WTC11 (cell line): ENCODE measurements at regions not wholly inside any gene's neighbourhood (a gene's known extent, or its start where the extent isn't known, plus 50 kb on each side); places are given as distances from the start of the nearest gene placed in this dataset.

Experiments used
- ATF3 ChIP-seq: sonication (generic); formaldehyde crosslinking; conservative IDR thresholded peaks from 2 replicates; pipeline ENCODE4 v1.8.1; 2022; ENCODE audit warnings: mild to moderate bottlenecking, missing genetic modification reagents
- ATF6 ChIP-seq: sonication (generic); formaldehyde crosslinking; IDR thresholded peaks from 2 replicates; pipeline ENCODE4 v1.8.1; 2023; ENCODE audit warnings: mild to moderate bottlenecking, missing genetic modification reagents
- OVOL2 ChIP-seq: fragments of 250-450 bp; sonication (Bioruptor Pico); IDR thresholded peaks from 2 replicates; pipeline ENCODE4 v1.9.0; 2021; ENCODE audit warnings: mild to moderate bottlenecking, borderline replicate concordance
- ZNF512 ChIP-seq: sonication (generic); formaldehyde crosslinking; IDR thresholded peaks from 2 replicates; pipeline ENCODE4 v1.8.1; 2022; ENCODE audit warnings: missing genetic modification reagents, borderline replicate concordance
- TF ChIP-seq, protein P1 (sequence below): sonication (generic); formaldehyde crosslinking; IDR thresholded peaks from 2 replicates; pipeline ENCODE4 v1.8.1; 2023; ENCODE audit warnings: mild to moderate bottlenecking, moderate library complexity, missing genetic modification reagents

DNA sequence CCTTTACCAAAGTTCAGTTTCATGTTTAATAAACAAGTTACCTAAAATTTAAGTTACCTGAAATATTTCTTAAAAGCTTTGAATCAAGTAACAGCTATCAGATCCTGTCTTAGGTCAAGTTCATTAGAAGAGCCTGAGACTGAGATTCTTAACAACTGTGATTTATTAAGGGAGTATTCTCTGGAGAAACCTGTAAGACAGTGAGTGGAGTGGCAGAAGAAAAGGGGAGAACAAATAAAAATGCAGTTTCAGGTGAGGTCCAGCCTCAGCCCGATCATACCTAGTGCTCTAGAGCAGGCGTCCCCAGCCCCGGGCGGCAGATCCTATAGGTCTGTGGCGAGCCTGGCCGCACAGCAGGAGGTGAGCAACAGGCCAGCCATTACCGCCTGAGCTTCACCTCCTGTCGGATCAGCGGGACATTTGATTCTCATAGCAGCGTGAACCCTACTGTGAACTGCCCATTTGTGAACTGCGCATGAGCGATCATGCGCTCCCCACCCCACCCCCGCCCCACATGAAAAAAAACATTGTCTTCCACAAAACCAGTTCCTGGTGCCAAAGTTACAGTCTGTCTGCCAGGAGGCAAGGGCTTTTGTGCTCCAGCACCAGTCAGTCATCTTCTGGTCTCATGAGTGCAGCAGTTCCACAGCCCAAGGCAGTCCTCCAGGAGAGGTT lies 59.2 kb upstream of the ADGRB3 start:
- TF ChIP-seq, protein P1, sequence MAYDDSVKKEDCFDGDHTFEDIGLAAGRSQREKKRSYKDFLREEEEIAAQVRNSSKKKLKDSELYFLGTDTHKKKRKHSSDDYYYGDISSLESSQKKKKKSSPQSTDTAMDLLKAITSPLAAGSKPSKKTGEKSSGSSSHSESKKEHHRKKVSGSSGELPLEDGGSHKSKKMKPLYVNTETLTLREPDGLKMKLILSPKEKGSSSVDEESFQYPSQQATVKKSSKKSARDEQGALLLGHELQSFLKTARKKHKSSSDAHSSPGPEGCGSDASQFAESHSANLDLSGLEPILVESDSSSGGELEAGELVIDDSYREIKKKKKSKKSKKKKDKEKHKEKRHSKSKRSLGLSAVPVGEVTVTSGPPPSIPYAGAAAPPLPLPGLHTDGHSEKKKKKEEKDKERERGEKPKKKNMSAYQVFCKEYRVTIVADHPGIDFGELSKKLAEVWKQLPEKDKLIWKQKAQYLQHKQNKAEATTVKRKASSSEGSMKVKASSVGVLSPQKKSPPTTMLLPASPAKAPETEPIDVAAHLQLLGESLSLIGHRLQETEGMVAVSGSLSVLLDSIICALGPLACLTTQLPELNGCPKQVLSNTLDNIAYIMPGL (CRISPR knock-in tag): no peak
- TF ChIP-seq ATF3 (CRISPR knock-in tag): no peak
- no peak for TF ChIP-seq ZNF512 (CRISPR knock-in tag)
- no peak for TF ChIP-seq ATF6 (CRISPR knock-in tag)
- no peak for TF ChIP-seq OVOL2
